NB4 (cell line): ENCODE measurements at regions not wholly inside any gene's neighbourhood (a gene's known extent, or its start where the extent isn't known, plus 50 kb on each side); places are given as distances from the start of the nearest gene placed in this dataset.

Experiments
- CTCF ChIP-seq: IDR thresholded peaks from one replicate; pipeline ENCODE4 v1.5.1; 2012; ENCODE audit warnings: low read depth, low read length
- MAX ChIP-seq: IDR thresholded peaks from 2 replicates; pipeline ENCODE4 v1.6.1; 2011; ENCODE audit warnings: low read depth, low read length

DNA sequence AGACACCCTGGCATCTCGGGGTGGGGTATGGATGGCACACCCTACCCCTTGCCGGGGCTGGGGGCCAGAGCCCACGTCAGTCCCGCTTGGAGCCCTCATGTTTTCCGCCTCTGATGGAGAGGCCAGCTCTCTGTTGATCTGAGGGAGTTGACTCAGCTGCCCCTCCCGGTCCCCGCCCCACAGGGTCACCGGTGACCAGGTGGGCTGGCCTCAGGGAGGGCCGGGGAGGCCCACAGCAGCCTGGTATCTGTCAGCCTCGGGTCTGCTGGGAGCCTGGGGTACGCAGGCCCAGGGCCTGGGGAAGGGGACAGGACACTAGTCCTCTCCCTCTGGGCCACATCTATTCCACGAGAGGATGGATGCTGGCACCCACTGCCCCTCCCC lies 109.5 kb upstream of the CIBAR2 start:
- no peak for TF ChIP-seq CTCF
- no peak for TF ChIP-seq MAX
